A673 (cell line): ENCODE measurements at regions not wholly inside any gene's neighbourhood (a gene's known extent, or its start where the extent isn't known, plus 50 kb on each side); places are given as distances from the start of the nearest gene placed in this dataset.

Experiments used
- BruUV-seq: library from RNA; stranded (reverse); fragments of 400-500 nt; replicated peaks from 2 replicates; lab custom pipeline; 2021; lab: Mats Ljungman, UMichigan
- CTCF ChIA-PET: fragments of 300-600 bp; sonication (Branson Sonifier 250); formaldehyde crosslinking; loops from one replicate; lab custom pipeline; 2022; ENCODE audit warnings: antibody characterized with exemption; lab: Charles Lee
- POLR2A ChIA-PET: fragments of 300-600 bp; sonication (Branson Sonifier 250); formaldehyde crosslinking; loops from one replicate; lab custom pipeline; 2022; ENCODE audit warnings: antibody characterized with exemption; ENCODE audit not compliant: low non-redundant PET; lab: Charles Lee
- DNase-seq: peaks from one replicate; pipeline ENCODE4 v3.0.0-alpha.2; 2015; ENCODE audit warnings: low spot score
- H3K27ac ChIP-seq: fragments of 200-600 bp; sonication (generic); 2 replicates; pipeline ENCODE4 v1.5.1; 2016; ENCODE audit warnings: mixed run types, low read depth, mild to moderate bottlenecking, mixed read lengths, antibody characterized with exemption, low read length; ENCODE audit not compliant: poor library complexity, severe bottlenecking
- H3K27me3 ChIP-seq: fragments of 200-600 bp; sonication (generic); replicated peaks from 2 replicates; pipeline ENCODE4 v1.6.1; 2017; ENCODE audit warnings: mixed run types, low read depth, mild to moderate bottlenecking, mixed read lengths, antibody characterized with exemption, low read length; ENCODE audit not compliant: insufficient read depth, poor library complexity
- H3K36me3 ChIP-seq: fragments of 200-600 bp; sonication (generic); 2 replicates; pipeline ENCODE4 v1.6.1; 2016; ENCODE audit warnings: mixed run types, mild to moderate bottlenecking, mixed read lengths, antibody characterized with exemption, low read length; ENCODE audit not compliant: insufficient read depth, poor library complexity, severe bottlenecking
- H3K4me1 ChIP-seq: fragments of 200-600 bp; sonication (generic); 2 replicates; pipeline ENCODE4 v1.6.1; 2017; ENCODE audit warnings: mixed run types, mild to moderate bottlenecking, mixed read lengths, antibody characterized with exemption, low read length; ENCODE audit not compliant: insufficient read depth, poor library complexity, severe bottlenecking
- H3K4me3 ChIP-seq: fragments of 200-600 bp; sonication (generic); 2 replicates; pipeline ENCODE4 v1.5.1; 2016; ENCODE audit warnings: low read depth, mixed run types, mild to moderate bottlenecking, mixed read lengths, low read length; ENCODE audit not compliant: poor library complexity, severe bottlenecking
- H3K9me3 ChIP-seq: fragments of 200-600 bp; sonication (generic); 2 replicates; pipeline ENCODE4 v1.6.1; 2016; ENCODE audit warnings: mixed run types, low read depth, mild to moderate bottlenecking, mixed read lengths, antibody characterized with exemption, low read length; ENCODE audit not compliant: poor library complexity, severe bottlenecking
- EZH2 ChIP-seq: fragments of 200-600 bp; sonication (generic); IDR thresholded peaks from 2 replicates; pipeline ENCODE4 v1.6.1; 2017; ENCODE audit warnings: borderline replicate concordance, low read depth, mild to moderate bottlenecking, mixed read lengths, antibody characterized with exemption, low read length; ENCODE audit not compliant: poor library complexity, severe bottlenecking
- intact Hi-C: fragments of 100-400 bp; cut with micrococcal nuclease; formaldehyde crosslinking; loops from one replicate; pipeline ENCODE4 v1.10.0; 2022; ENCODE audit not compliant: unreplicated experiment
- TF ChIP-seq, protein P1 (sequence below): fragments of 300-800, 200-600 bp; sonication (generic); conservative IDR thresholded peaks from 2 replicates; pipeline ENCODE4 v1.5.1; 2017; ENCODE audit warnings: low read depth, mild to moderate bottlenecking, antibody characterized with exemption, low read length, moderate library complexity, mixed read lengths

DNA sequence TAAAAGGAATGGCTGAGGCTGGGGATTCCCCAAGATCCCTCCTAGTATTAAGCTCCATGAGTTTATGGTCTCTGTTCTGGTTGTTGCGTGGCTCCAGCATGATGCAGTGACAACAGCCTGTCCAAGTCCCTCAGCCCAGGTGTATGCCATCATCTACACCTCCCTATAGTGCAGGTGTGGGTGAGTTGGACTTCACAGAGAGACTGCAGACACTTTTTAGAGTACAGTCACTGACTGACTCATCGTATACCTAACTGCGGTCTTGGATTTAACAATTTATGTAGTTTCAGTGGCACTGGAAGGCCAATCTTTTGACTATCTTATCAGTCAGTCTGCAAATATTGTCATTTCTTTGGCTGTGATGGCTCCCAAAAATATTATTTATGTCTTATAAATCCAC lies 415.0 kb downstream of the TMX3 start:
- no TSS peak for BruUV-seq

DNA sequence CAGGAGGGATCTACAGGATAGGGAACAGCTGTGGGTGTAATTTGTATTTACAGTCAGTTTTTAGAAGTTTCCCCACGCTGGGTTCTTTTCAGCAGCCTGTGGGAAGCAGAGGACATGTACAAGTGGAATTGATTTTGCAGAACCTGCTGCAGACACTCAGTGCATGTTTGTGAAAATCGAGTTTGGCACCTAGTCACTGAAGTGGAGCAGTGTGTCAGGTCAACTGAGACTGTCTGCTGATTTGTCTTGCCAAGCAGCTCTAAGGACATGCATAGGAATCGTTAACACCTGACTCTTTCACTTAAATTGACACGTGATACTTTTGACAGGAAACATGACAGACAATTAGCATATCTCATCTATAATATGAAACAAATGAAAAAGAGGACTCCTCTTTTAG lies 416.6 kb downstream of the TMX3 start:
- no peaks in the 10 kb centered on the region for H3K36me3 ChIP-seq
- H3K9me3 ChIP-seq = peaks cover 8% of the 10 kb centered on the region
- no peak for TF ChIP-seq EZH2
- TF ChIP-seq, protein P1, sequence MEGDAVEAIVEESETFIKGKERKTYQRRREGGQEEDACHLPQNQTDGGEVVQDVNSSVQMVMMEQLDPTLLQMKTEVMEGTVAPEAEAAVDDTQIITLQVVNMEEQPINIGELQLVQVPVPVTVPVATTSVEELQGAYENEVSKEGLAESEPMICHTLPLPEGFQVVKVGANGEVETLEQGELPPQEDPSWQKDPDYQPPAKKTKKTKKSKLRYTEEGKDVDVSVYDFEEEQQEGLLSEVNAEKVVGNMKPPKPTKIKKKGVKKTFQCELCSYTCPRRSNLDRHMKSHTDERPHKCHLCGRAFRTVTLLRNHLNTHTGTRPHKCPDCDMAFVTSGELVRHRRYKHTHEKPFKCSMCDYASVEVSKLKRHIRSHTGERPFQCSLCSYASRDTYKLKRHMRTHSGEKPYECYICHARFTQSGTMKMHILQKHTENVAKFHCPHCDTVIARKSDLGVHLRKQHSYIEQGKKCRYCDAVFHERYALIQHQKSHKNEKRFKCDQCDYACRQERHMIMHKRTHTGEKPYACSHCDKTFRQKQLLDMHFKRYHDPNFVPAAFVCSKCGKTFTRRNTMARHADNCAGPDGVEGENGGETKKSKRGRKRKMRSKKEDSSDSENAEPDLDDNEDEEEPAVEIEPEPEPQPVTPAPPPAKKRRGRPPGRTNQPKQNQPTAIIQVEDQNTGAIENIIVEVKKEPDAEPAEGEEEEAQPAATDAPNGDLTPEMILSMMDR = no peak
- CTCF ChIA-PET = no interaction called here
- H3K27ac ChIP-seq = peak overlapping the region; percentile 26
- POLR2A ChIA-PET = no interaction called here
- peaks cover 36% of the 10 kb centered on the region for H3K4me1 ChIP-seq
- no peak for DNase-seq
- H3K4me3 ChIP-seq = no peak overlapping the region
- intact Hi-C loops = no loop called here
- H3K27me3 ChIP-seq = no peaks in the 10 kb centered on the region
- BruUV-seq = no TSS peak

More for the DNA sequence above, 415.0 kb downstream of the TMX3 start:
- TF ChIP-seq, protein P1 = no peak
- no peak for TF ChIP-seq EZH2
- Histone ChIP-seq H3K36me3 (no peaks in the 10 kb centered on the region), H3K27me3 (no peaks in the 10 kb centered on the region), H3K4me1 (peaks cover 36% of the 10 kb centered on the region), H3K27ac (no peak overlapping the region), H3K9me3 (no peaks in the 10 kb centered on the region), H3K4me3 (no peak overlapping the region)
- ChIA-PET CTCF (no interaction called here), POLR2A (no interaction called here)
- DNase-seq = no peak
- intact Hi-C loops = no loop called here

DNA sequence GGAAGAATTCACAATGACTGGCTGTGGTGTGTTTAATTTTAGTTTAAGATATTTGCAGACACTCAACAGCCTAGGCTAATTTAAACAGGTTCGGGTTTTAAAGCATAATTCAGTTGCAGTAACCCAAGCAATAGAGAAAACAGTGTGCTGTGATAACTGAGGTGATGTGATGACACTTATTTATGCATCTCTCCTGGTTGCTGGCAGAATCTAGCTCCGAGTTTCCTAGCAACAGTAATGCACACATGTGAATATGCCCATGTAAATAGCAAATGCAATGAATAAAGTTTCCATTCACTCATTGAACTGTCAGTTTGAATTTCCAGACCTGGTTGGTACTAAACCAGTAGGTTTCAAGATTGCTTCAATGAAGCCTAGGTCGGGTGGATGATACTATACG lies 426.5 kb downstream of the TMX3 start:
- no peak for TF ChIP-seq EZH2
- TF ChIP-seq, protein P1 = no peak
- no TSS peak for BruUV-seq
- H3K27me3 ChIP-seq = no peaks in the 10 kb centered on the region
- DNase-seq = no peak
- ChIA-PET POLR2A (no interaction called here), CTCF (no interaction called here)
- intact Hi-C loops = no loop called here
- no peaks in the 10 kb centered on the region for H3K36me3 ChIP-seq
- H3K4me3 ChIP-seq = no peak overlapping the region
- no peak overlapping the region for H3K27ac ChIP-seq
- no peaks in the 10 kb centered on the region for H3K4me1 ChIP-seq
- H3K9me3 ChIP-seq = peaks cover 8% of the 10 kb centered on the region
